Stimulated activated CD4-positive, alpha-beta T cell treated with anti-CD3 and anti-CD28 coated beads, Interleukin-12 subunit alpha, Interleukin-12 subunit beta, amount 100 ng/mL, for 48 hours (primary cell): ENCODE measurements at regions not wholly inside any gene's neighbourhood (a gene's known extent, or its start where the extent isn't known, plus 50 kb on each side); places are given as distances from the start of the nearest gene placed in this dataset.

ENCODE experiments used
- DNase-seq, 3 donors: peaks; one replicate each; pipeline ENCODE4 v3.0.0-alpha.2; 2020; ENCODE audit warnings: low read depth in 2 of 3, low spot score in 1 of 3

DNA sequence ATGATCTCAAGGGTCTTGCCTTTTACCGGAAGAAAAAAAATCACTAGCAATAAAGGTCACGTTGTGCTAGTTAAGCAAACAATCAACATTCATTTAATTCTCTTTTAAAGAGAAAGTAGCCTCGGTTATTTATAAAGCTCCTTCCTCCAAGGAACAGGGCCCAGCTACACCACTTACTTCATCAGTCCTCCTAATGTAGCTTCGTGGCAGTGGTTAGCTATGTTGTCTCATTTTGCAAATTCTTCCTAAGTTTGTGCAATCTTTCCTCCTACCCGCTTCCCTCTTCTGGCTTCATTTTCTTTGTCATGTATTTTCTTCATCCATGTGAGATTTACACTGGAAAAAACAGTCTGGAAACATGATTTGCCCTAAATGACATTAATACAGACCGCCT is 554.2 kb downstream of the NUF2 start:
- DNase-seq = no peak

DNA sequence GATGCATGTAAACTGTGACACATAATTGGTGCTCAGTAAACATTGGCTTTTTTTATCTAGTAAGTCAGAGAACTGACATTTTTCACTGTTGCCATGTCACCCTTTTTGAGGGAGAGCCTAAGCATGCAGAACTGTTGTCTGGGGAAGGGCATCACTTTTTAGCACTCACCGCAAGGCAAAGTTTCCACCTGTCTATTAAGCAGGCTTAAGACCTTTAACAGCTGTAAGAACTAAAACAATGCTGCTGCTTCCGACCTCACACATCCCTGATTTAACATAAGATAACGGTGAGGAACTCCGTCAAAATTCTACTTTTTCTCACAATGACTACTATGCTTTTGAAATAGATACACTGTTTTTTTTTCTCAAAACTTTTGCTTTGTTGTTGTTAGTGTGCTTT is 554.8 kb downstream of the NUF2 start:
- DNase-seq = no peak

DNA sequence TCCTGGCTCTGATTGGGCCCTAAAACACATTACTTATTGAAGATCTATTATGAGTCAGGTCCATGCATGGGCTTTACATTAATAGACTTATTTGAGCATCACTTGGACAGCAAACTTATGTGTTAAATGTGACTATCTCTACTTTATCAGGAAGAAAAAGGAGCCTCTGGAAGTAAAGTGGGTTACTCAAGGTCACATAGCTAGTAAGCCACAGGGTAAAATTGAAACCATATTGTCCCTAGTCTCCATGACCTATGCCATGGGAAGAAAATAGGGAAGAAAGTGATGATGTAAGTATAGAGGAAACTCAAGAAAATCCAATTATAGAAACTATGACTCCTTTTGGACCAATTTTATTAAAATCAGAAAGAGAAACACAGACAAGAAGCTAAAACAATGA is 555.3 kb downstream of the NUF2 start:
- no peak for DNase-seq

DNA sequence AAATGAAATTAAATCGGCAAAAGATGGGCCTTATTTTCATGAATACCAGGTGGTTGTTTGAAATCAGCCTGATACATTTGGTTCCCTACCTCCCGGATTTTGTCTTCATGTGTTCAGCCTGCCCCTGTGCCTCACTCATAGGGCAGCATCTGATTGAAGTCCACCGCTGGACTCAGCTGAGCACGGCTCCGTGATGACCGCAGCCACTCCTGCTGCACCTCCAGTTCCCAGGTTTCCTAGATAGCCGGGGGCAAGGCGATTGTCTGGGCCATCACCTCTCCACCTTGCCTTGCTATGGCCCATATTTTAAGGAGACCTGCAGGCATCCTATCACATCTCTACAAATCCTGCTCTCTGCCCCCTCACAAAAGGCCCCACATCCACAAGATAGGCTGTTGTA is 563.8 kb downstream of the NUF2 start:
- DNase-seq = no peak

DNA sequence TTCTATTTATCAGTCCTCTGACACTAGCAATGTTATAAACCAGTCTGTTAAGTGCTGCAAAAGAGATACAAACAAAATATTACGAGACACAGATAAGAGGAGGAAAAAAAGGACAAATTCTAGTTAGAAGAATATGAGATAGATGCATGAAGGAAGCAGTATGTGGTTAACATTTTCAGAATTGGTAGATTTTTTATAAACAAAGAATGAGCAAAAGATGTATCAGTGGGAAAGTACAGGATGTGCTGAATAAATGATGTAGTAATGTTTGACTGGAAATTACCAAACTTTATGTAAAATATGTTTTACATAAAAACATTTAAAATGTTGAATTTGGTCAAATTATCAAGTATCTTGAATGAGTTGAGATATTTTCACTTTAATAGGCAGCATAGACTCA is 574.2 kb downstream of the NUF2 start:
- no peak for DNase-seq

DNA sequence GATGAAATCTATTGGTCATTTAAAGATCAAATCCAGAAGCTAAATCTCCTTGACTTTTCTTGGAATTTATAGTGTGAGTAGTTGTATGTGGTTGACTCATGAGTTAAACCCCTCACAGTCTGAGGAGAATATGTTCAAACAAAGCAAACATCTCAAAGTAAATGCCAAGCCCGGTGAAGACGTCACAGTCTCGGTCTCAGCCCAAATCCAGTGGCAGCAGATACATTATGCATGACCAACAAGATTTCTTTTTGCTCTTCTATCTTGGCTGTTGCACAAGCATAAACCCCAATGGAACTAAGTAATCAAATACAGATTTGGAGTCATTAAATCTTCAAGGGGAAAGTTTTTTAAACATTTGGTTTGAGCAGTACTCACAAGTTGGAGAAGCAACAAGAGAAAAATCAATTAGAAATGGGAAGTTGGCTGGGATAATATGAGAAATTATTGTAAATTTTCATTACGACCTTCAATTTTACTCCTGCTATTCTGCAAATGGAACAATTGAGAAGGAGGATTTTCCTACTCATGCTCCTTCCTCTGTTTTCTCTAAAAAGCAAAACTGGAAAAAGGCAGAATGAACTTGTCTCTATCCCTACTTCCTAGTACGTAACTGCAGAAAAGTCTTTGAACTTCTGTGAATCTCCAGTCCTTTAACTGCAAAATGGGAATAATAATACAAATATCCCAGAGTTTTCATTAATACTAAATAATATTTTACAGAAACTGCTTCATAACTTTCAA is 575.8 kb downstream of the NUF2 start:
- DNase-seq = no peak

DNA sequence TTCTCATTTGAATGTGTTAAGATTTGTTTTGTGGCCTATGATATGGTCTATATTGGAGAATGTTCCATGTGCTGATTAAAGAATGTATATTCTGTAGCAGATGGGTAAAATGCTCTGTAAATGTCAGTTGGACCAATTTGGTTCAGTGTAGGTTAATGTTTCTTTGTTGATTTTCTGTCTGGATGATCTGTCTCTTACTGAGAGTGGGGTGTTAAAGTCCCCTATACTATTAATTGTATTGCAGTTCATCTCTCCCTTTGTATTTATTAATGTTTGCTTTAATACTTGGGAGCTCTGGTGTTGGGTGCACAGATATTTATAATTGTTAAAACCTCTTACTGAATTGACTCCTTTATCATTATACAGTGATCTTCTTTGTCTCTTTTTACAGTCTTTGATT is 584.5 kb downstream of the NUF2 start:
- no peak for DNase-seq

DNA sequence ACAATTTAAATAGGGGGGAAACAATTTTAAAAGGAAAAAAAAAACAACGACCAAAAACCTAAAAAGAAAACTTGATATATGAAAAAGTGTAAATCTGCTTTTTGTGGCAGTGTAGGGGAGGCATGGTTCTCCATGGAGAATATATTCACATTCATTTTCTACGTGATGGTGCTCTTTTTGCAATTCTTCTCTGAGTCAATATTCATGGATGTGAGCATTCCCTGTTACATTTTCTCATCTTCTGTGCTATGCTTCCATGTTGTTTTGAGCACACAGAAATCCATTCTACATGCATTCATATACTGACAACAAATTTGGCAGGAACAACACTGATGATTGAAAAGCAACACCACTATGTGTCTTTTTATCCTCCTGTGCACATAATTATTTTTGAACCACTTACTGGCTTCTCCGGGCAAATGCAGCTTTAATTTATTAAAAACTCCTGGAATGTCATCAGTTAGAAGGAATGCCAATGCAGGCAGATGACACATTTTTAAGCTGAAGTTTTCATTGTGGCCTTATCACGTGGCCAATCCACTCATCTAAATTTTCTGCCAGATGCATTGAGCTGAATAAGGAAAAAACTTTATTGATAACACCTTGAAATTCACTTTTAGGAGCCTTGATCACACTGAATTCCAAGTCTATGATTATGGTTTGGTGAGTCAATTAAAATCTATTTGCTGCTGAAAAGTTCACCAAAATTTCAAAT is 590.6 kb downstream of the NUF2 start:
- DNase-seq = no peak

DNA sequence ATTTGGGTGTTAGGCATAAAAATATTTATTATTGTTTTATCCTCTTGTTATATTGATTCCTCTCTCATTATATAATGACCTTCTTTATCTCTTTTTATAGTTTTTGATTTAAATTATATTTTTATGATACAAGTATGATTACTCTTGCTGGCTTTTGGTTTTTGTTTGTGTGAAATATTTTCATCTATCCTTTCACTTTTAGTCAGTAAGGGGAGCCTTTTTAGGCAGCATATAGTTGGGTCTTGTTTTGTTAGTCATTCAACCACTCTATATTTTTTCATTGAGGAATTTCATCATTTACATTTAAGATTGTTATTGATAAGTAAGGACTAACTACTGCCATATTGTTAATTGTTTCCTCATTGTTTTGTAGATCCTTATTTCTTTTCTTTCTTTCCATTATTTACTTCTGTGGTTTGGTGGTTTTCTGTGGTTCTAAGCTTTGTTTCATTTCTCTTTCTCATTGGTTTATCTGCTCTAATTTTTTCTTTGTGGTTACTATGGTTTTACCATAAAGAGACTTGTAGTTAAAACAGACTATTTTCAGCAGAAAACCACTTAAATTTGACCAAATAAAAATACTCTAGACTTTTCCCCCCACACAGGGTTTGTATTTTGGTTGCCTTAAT is 593.1 kb downstream of the NUF2 start:
- DNase-seq = no peak

DNA sequence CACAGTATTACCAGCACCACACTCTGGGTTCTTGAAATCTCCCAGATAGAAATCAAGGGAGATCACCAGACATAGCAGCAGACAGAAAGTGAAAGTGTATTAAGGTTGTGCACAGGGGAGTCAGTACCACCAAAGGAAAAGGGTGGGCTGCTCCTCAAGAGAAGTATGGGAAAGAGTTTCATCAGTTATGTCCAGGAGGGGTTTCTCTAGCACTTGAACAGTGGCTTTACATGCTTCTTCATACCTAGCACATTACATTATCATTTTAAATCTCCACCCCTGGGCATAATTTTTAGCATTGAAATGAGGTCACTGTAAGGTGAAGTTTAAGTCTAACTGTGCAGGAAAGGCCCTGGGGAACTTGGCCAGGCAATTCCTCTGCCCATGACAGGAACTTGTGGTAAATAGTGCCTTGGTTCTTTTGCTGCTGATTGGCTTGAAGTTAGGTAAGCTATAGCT is 601.0 kb downstream of the NUF2 start:
- no peak for DNase-seq

DNA sequence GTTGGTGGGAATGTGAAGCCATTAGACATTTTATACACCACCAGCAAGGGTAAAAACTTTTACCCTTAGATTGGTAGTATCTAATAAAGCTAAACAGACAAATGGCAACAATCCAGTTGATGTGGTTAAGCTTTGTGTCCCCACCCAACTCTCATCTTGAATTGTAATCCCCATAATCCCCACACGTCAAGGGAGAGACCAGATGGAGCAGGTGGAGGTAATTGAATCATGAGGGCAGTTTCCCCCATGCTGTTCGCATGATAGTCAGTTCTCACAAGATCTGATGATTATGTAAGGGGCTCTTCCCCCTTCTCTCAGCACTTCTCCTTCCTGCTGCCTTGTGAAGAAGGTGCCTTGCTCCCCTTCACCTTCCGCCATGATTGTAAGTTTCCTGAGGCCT is 602.3 kb downstream of the NUF2 start:
- no peak for DNase-seq

DNA sequence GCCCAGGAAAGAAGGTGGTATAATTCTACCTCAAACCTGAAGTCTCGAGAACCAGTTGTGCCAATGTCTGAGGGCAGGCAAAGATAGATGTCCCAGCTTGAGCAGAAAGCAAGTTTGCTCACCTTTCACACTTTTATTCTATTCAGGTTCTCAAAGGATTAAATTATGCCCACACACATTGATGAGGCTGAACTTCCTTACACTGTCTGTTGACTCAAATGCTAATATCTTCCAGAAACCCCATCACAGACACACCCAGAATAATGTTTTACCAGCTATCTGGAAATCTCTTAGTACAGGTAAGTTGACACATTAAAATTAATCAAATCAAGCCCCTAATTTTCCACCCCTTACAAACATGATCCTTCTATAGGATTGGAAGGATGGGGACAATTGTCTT is 605.7 kb downstream of the NUF2 start:
- no peak for DNase-seq

DNA sequence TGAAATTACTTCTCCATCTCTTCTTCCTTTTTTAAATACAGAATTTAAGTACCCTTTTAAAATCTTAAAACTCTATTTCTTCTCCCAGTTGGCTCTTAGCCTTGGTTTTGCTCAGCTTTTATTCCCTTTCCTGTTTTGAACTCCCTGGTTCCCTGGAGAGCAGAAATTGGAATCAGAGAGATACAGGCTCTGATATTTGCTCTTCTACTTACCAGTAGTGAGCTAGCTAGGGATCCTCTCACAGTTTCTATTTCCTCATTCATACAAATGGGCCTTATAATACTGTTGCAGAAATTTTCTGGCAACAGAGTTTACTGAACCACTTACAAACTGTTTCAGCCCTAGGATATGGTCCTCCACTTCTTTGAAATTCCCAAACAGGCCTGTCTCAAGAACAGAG is 606.3 kb downstream of the NUF2 start:
- DNase-seq = no peak

DNA sequence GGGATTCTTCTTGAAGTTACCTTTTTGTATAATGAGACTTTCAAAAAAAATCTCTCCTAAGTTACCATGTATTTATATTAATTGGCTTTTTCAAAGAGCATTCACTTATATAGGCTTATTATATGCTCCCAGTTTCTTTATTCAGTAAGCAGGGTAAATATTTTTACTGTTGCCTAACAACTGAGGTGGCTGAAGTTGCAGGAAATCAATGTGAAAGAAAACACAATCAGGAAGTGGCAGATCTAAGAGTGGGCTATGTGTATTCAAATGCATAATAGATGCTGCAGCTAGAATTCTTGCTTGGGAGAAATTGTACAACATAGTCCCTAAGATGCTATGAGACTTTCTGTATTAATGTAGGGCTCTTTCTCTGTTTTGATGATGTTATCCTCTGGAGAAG is 606.9 kb downstream of the NUF2 start:
- no peak for DNase-seq

DNA sequence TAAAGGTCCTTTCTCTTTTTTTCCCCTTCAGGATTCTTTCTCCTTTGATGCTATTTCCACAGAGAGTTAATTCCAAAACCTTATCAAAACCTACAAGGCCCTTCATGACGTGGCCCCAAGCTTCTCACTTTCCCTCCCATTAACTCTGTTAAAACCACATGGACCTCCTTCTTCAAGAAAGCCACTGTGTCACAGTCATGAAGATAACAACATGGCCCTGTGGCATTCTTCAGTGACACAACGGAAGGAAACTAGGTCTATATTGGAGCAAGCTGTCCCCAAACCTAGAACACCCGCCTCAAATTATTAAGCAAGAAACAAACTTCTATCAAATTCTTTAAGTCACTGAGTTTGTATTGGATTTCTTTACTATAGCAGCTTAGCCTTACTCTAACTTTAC is 611.1 kb downstream of the NUF2 start:
- DNase-seq = no peak

DNA sequence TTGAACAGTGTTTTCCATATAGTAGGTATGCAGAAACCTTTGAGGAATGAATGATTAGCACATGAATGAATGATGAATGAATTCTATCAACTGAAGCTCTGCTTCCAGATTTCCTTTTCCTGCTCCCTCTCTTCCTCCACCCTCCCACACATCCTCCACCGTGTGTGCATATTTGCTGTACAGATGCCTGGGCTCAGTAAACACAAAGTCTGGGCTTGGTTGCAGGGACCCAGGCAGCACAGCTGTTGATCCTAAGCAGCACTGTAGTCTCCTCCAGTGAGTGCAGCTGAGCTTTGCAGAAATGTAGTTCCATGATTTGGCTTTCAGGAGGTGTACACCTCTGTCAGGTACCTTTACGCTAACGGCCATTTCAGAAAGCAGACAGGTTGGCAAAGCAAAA is 611.7 kb downstream of the NUF2 start:
- DNase-seq = no peak

DNA sequence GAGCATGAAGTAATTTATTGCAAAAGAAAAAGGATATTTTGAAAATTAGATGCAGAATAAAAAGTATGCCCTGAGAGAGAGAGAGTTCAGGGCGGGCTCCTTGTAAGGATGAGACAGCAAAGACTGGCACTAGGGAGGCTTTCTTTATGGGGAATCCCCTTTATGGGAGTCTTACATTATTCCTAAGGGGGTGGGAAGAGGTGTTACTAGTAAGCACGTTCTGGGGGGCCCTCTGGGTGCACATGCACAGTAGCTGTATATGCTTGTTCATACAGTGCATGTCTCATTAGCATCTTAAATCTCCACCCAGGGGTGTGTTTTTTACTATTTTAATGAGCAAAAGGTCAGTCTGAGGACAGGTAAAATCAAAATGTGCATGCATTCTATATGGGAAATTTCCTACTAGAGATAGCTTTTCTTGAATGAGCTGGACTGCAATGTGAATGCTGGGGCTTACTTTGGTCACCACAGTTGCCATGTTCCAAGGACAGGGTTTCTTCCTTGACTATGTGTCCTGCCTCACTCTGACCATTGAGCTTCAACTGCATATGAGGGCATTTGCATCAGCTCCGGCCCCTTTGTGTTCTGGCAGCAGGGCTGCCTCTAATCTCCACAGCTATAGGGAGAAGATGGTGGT is 614.1 kb downstream of the NUF2 start:
- no peak for DNase-seq

DNA sequence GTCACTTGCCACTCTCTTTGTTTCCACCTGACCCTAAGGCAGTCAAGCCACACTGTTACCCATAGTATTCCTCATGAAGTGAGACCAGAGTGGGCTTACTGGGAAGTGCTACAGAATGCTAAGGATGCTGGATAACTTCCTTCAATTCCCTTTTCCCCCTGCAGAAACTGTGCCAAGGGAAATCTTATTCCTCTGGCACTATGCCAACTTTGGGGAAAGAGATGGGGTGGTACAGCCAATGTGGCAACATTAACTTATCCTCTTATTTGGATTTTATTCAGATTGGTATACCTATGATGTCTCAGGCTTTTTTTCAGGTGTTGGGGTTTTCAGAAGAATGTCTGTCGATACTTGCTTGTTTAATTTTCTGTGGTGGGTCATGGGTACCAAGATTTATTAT is 599.4 kb upstream of the PBX1 start:
- DNase-seq = no peak

DNA sequence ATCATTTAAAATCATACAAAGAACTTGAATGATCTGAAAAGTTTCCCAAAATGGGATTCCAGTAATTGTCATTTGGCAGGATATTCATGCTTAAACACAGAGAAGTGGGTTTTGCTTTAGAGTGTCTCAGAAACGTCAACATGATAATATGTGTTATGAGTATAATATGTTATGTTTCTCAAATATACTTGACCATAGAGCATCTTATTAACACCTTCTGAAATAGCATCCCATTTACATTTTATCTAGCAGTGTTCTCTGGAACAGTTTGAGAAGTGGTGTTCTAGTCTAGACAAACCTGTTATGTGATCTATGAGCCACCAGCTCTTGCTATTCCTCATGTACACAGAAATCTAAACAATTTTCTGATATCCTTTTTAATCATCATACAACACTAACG is 588.8 kb upstream of the PBX1 start:
- DNase-seq = no peak

DNA sequence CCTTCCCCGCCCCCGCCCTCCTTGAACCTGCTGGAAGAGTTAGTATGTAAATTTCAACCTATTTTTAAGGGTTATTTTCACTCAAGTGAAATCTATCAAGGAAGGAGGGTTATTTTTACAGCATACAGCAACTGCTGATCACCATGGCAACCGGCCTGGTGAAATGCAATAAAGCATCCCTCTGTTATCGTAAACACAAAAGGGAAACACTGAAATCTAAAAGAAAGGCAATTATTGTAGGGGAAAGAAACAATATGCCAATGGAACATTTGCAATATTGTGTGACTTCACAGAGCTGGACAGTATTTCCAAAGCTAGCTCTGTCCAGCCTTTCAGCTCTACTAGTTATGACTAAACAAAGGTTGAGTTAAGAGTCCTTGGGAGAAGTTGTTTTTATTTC is 588.3 kb upstream of the PBX1 start:
- no peak for DNase-seq

DNA sequence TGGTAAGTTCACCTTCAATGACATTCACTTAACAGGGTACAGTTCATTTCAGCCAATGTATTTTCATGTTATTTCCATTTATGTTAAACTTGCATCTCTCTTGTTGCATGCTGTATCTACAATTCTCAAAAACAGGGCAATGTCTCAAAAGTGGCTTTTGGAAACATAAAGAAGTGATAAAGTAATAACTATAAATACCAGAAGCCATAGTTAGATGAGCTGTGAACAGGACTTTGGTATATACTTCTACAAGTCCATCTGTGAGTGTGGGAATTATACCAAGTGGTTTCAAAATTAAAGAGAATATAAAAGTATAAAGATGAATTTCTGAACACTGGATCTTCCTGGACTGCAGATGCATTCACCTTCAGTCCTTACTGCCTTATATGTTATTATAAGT is 585.4 kb upstream of the PBX1 start:
- DNase-seq = no peak

DNA sequence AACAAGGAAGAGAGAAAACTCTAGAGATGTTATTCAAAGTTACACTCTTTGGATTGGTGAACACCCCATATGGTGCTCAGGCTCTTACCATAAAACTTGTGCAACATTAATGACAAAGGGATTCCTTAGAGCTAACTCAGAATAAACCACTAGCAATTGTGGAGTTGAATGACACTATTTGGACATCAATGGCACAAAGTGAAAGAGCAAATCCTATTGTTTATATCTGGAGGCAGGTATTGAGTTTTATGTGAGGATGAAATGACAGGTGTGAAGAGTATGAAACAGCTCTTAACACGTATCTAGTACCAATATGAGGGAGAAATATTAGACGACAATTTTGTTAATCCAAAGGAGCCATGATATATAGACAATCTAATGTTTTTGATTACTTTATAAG is 584.9 kb upstream of the PBX1 start:
- DNase-seq = no peak
